IPS-15b (cell line): ENCODE measurements at regions not wholly inside any gene's neighbourhood (a gene's known extent, or its start where the extent isn't known, plus 50 kb on each side); places are given as distances from the start of the nearest gene placed in this dataset.
"Not testable (repeated sequence)": the region's sequence is repeated elsewhere in the genome, so short reads cannot be mapped to it uniquely, and the experiment has no call there.

ENCODE experiments used
- H3K27me3 ChIP-seq: one replicate; pipeline ENCODE4 v1.6.1; 2013; ENCODE audit warnings: low read length; ENCODE audit not compliant: control insufficient read depth, insufficient read depth
- H3K36me3 ChIP-seq: one replicate; pipeline ENCODE4 v1.6.1; 2013; ENCODE audit warnings: low read length; ENCODE audit not compliant: control insufficient read depth, insufficient read depth
- H3K4me1 ChIP-seq: one replicate; pipeline ENCODE4 v1.6.1; 2013; ENCODE audit warnings: mild to moderate bottlenecking, low read length; ENCODE audit not compliant: control insufficient read depth, insufficient read depth
- H3K4me3 ChIP-seq: one replicate; pipeline ENCODE4 v1.5.1; 2013; ENCODE audit warnings: low read depth, low read length
- H3K9ac ChIP-seq: one replicate; pipeline ENCODE4 v1.6.1; 2013; ENCODE audit warnings: low read depth, mild to moderate bottlenecking, low read length
- H3K9me3 ChIP-seq: one replicate; pipeline ENCODE4 v1.6.1; 2013; ENCODE audit warnings: mild to moderate bottlenecking, low read length; ENCODE audit not compliant: control insufficient read depth, insufficient read depth

DNA sequence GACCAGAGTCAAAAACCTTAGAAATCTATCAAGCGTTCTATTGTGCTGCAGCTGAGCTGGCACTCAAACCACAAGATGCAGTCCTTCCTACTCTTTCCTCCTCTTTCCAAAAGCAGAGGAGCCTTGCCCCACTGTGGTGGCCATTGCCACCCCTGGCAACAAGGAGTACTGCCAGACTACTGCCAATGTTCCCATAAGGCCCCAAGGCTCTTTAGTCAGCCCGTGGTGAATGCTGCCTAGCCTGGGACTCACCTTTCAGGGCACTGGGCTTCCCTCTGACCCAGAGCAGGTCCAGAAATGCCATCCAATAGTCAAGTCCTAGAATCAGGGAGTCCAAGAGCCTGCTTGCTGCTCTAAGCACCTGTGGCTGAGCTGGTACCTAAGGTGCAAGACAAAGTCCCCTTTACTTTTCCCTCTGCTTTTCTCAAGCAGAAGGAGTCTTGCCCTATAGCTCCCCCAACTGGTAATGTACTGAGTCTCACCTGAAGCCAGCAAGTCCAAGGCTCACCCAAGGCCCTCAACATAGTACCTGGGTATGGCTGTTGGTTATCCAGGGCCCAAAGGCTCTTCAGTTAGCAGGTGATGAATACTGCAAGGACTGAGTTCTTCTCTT, 219.4 kb downstream of the ATPSCKMT start:
- H3K9me3 ChIP-seq, result no peaks in the 10 kb centered on the region
- H3K36me3 ChIP-seq, result no peaks in the 10 kb centered on the region
- H3K4me3 ChIP-seq, result no peak overlapping the region
- no peaks in the 10 kb centered on the region for H3K27me3 ChIP-seq
- H3K4me1 ChIP-seq, result no peaks in the 10 kb centered on the region
- no peak overlapping the region for H3K9ac ChIP-seq

DNA sequence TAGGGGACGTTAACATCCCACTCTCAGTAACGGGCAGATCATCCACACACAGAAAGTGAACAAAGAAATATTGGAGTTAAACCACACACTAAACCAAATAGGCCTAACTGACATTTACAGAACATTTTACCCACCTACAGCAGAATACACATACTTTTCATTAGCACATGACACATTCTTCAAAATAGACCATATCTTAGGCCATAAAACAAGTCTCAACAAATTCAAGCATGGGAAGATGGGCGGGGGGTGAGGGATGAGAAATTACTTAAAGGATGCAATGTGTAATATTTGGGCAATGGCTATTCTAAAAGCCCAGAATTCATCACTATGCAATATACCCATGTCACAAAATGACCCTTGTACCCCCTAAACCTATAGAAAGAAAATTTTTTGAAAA, 226.2 kb downstream of the ATPSCKMT start:
- Histone ChIP-seq H3K4me3 (no peak overlapping the region), H3K9ac (no peak overlapping the region), H3K9me3 (no peaks in the 10 kb centered on the region), H3K36me3 (no peaks in the 10 kb centered on the region), H3K4me1 (no peaks in the 10 kb centered on the region), H3K27me3 (no peaks in the 10 kb centered on the region)

DNA sequence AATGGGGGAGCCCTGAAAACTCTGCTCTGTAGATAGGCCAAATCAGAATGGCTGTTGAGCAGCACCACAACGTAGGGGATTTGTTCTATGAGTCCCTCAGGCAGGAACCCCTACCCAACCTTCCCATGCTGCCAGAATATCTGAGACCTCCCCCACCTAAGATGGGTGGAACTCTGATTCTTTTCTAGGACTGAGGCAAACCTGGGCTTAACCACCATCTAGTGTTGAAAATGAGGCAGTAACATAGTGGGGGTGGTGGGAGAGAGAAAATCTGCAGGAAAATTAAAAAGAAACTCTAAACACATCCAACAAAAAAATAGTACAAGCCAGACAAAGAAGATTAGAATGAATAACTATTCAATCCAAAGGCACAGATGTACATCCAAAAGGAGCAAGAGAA, 228.4 kb downstream of the ATPSCKMT start:
- H3K4me1 ChIP-seq, result no peaks in the 10 kb centered on the region
- peaks cover 2% of the 10 kb centered on the region for H3K36me3 ChIP-seq
- no peaks in the 10 kb centered on the region for H3K27me3 ChIP-seq
- H3K9ac ChIP-seq, result no peak overlapping the region
- H3K9me3 ChIP-seq, result no peaks in the 10 kb centered on the region
- H3K4me3 ChIP-seq, result no peak overlapping the region

DNA sequence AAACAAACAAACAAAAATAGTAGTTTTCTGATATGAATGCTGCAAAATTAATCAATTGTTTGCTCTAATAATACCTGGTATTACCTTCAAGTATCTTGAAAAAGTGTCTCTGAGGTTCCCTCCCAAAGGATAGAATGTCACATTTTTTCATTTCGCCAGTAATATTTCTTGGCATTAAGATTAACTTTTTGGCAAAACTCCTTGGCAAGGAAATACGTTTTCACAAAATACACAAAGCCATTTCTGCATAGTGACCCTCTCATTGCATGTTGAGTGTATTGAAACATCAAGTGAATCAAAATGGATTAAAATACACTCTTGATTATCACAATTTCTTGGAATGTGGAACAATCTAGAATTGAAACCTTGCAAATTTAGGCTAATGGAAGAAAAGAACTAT, 230.5 kb downstream of the ATPSCKMT start:
- H3K4me1 ChIP-seq, result no peaks in the 10 kb centered on the region
- H3K9me3 ChIP-seq, result no peaks in the 10 kb centered on the region
- H3K36me3 ChIP-seq, result peaks cover 2% of the 10 kb centered on the region
- H3K9ac ChIP-seq, result no peak overlapping the region
- no peaks in the 10 kb centered on the region for H3K27me3 ChIP-seq
- no peak overlapping the region for H3K4me3 ChIP-seq

DNA sequence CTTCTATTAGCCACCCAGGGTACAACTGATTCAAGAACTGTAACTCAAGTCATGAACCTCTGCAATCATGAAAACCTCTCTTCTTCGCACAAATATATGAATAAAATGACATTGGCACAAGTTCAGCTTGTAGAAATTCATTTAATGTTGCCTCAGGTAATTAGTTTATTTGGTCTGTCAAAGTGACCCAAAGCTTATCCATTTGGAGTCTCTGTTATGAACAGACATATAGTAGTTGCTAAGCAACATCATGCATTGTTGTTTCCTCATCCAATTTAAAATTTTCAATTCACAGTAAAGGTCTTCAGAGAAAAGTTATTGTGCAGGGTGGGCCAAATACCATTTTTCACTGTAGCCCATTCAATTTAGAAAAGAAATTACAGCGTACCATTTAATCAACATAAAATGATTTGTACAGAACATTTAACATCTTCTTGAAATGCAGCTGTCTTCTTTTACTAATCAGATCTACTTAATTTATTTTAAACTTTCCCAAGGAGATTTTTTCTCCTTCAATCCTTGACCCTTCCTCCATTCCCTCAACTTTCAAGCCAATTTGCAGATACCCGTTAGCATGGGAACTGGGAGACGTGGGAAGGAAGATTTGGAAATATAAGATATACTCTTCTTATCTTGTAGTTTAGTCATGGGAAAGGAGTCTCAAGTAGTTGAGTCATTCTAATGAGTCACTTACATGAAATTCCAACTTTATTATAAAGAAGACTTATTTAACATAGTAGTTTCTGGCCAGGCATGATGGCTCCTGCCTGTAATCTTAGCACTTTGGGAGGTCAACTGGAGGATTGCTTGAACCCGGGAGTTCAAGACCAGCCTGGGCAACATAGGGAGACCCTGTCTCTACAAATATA, 231.3 kb downstream of the ATPSCKMT start:
- Histone ChIP-seq H3K36me3 (peaks cover 2% of the 10 kb centered on the region), H3K9ac (no peak overlapping the region), H3K9me3 (no peaks in the 10 kb centered on the region), H3K4me1 (no peaks in the 10 kb centered on the region), H3K4me3 (no peak overlapping the region), H3K27me3 (no peaks in the 10 kb centered on the region)

DNA sequence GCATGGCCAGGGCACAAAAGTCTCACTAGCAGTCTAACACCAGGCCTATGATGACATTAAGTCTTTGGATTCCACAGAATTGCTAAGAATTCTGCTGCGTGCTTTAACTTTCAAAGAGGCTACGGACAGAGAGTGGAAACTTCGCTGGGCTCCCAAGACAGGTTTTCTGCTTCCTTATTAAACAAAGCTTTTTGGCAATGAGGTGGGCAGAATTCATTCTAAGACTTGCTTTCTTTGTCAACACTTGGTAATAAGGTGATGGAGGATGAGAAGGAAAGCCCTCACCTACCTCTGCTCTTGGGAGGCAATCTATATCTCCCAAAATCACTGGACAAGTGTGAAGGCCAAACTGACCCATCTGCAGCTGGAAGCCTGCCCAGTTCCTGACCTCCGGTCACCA, 231.9 kb downstream of the ATPSCKMT start:
- Histone ChIP-seq H3K9me3 (no peaks in the 10 kb centered on the region), H3K9ac (no peak overlapping the region), H3K4me3 (no peak overlapping the region), H3K36me3 (peaks cover 2% of the 10 kb centered on the region), H3K4me1 (no peaks in the 10 kb centered on the region), H3K27me3 (no peaks in the 10 kb centered on the region)

DNA sequence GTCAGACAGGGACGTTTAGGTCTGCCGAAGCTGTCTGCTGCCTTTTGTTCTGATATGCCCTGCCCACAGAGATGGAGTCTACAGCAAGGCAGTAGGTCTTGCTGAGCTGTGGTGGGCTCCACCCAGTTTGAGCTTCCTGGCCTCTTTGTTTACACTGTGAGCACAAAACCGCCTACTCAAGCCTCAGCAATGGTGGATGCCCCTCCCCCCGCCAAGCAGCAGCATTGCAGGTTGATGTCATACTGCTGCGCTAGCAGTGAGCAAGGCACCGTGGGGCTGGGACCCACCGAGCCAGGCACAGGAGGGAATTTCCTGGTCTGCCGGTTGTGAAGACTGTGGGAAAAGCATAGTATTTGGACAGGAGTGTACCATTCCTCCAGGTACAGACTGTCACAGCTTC, 233.1 kb downstream of the ATPSCKMT start:
- not testable (repeated sequence) for H3K9ac ChIP-seq, H3K27me3 ChIP-seq, H3K4me3 ChIP-seq, H3K4me1 ChIP-seq, H3K9me3 ChIP-seq, H3K36me3 ChIP-seq

DNA sequence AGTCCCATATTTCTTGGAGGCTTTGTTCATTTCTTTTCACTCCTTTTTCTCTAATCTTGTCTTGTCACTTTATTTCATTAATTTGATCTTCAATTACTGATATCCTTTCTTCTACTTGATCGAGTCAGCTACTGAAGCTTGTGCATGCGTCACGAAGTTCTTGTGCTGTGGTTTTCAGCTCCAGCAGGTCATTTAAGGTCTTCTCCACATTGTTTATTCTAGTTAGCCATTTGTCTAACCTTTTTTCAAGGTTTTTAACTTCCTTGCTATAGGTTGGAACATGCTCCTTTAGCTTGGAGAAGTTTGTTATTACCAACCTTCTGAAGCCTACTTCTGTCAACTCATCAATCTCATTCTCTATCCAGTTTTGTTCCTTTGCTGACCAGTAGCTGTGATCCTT, 234.0 kb downstream of the ATPSCKMT start:
- not testable (repeated sequence) for H3K4me1 ChIP-seq, H3K9me3 ChIP-seq, H3K9ac ChIP-seq, H3K36me3 ChIP-seq, H3K27me3 ChIP-seq, H3K4me3 ChIP-seq

DNA sequence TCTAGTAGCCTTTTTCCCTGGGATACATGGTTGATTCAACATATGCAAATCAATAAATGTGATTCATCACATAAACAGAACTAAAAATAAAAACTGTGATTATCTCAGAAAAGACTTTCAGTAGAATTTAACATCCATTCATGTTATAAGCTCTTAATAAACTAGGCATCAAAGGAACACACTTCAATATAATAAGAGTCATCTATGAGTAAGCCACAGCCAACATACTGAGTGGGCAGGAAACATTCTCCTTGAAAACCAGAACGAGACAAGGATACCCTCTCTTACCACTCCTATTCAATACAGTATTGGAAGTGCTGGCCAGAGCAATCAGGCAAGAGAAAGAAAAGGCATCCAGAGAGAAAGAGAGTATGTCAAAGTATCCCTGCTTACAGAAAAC, 239.9 kb downstream of the ATPSCKMT start:
- Histone ChIP-seq H3K9me3 (no peaks in the 10 kb centered on the region), H3K9ac (no peak overlapping the region), H3K4me1 (no peaks in the 10 kb centered on the region), H3K36me3 (no peaks in the 10 kb centered on the region), H3K27me3 (no peaks in the 10 kb centered on the region), H3K4me3 (no peak overlapping the region)

DNA sequence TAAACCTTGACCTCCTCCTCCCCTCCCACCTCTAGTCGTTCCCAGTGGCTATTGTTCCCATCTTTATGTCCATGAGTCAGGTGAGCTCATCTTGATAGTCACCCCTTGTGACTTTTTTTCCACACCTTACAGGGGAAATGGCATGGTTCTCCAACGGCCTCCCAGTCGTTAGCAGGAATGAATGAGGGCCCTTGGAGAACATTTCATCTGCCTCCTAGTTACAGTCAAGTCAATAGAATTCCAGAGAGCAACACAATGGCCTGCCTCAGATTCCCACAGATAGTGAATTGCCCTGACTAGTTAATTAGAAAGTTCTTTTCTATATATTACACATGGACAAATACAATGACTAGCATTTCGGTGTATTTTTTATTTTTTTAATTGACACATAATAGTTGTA, 262.6 kb downstream of the ATPSCKMT start:
- Histone ChIP-seq H3K4me3 (no peak overlapping the region), H3K4me1 (no peaks in the 10 kb centered on the region), H3K9ac (no peak overlapping the region), H3K27me3 (no peaks in the 10 kb centered on the region), H3K36me3 (no peaks in the 10 kb centered on the region), H3K9me3 (no peaks in the 10 kb centered on the region)

DNA sequence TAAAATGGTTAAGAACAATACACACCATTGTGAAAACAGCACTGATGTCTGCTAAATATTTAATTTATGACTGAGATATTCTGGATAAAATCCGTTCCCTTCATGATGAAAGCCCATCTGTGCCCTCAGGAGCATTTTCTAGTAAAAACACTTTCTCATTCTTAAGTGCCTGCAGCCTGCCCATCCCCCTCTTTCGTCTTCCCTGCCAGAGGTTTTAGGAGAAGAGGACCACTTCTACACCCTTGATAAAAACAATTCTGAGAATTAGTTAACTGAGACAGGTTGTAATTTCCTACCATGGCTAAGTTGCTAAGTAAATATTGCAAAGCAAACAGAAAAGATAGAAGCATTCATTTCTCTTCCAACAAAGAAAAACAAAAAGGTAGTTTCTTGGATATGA, 272.6 kb downstream of the ATPSCKMT start:
- Histone ChIP-seq H3K9ac (no peak overlapping the region), H3K4me3 (no peak overlapping the region), H3K9me3 (no peaks in the 10 kb centered on the region), H3K4me1 (no peaks in the 10 kb centered on the region), H3K36me3 (no peaks in the 10 kb centered on the region), H3K27me3 (no peaks in the 10 kb centered on the region)

DNA sequence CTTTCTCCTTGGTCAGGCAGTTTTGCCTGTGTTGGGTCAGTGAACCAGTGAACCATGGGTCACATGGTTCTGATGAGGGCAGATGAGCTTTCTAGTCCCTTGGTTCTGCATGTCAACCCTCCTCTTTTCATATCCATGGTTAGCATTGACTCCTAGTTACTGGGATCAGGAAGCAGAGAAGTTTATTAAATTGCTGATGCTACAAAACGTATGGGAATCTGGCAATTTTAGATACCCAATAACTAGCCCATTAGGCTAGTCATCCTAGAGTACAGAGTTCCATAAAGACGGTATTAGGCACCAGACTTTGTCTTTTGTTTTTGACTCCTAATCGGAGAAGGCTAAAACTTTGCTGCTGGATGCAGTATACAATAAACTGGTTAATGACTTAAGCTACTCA, 273.1 kb downstream of the ATPSCKMT start:
- H3K9ac ChIP-seq, result no peak overlapping the region
- no peaks in the 10 kb centered on the region for H3K27me3 ChIP-seq
- no peaks in the 10 kb centered on the region for H3K4me1 ChIP-seq
- H3K9me3 ChIP-seq, result no peaks in the 10 kb centered on the region
- no peaks in the 10 kb centered on the region for H3K36me3 ChIP-seq
- no peak overlapping the region for H3K4me3 ChIP-seq
